GM23338 (cell line): ENCODE measurements at regions not wholly inside any gene's neighbourhood (a gene's known extent, or its start where the extent isn't known, plus 50 kb on each side); places are given as distances from the start of the nearest gene placed in this dataset.

Experiments used
- ATAC-seq: fragments of 200-7000 bp; cut with Tn5 transposase; 3 replicates; pipeline ENCODE4 v1.9.1; 2020
- DNase-seq: peaks from one replicate; pipeline ENCODE4 v3.0.0-alpha.2; 2015; ENCODE audit warnings: low spot score
- H2AFZ ChIP-seq: fragments of 200-600 bp; sonication (generic); 2 replicates; pipeline ENCODE4 v1.8.0; 2016; ENCODE audit warnings: antibody characterized with exemption, mild to moderate bottlenecking, moderate library complexity
- H3F3A ChIP-seq: fragments of 200-600 bp; sonication (generic); replicated peaks from 2 replicates; pipeline ENCODE4 v1.8.0; 2017; ENCODE audit warnings: antibody characterized with exemption, mixed run types, low read depth
- H3K27ac ChIP-seq: fragments of 200-600 bp; sonication (generic); 2 replicates; pipeline ENCODE4 v1.6.1; 2016; ENCODE audit warnings: low read depth
- H3K27me3 ChIP-seq: fragments of 200-600 bp; sonication (generic); 2 replicates; pipeline ENCODE4 v1.8.0; 2016; ENCODE audit warnings: mild to moderate bottlenecking, mixed run types, moderate library complexity; ENCODE audit not compliant: insufficient read depth
- H3K36me3 ChIP-seq: fragments of 200-600 bp; sonication (generic); 2 replicates; pipeline ENCODE4 v1.8.0; 2016; ENCODE audit warnings: mild to moderate bottlenecking; ENCODE audit not compliant: insufficient read depth
- H3K4me1 ChIP-seq: fragments of 200-600 bp; sonication (generic); 2 replicates; pipeline ENCODE4 v1.8.0; 2016; ENCODE audit warnings: mild to moderate bottlenecking, moderate library complexity; ENCODE audit not compliant: insufficient read depth
- H3K4me2 ChIP-seq: fragments of 200-600 bp; sonication (generic); 2 replicates; pipeline ENCODE4 v1.7.1; 2017; ENCODE audit warnings: mixed run types
- H3K4me3 ChIP-seq: fragments of 200-600 bp; sonication (generic); 2 replicates; pipeline ENCODE4 v1.6.1; 2016; ENCODE audit warnings: mixed run types
- H3K79me2 ChIP-seq: fragments of 200-600 bp; sonication (generic); replicated peaks from 2 replicates; pipeline ENCODE4 v1.8.0; 2017; ENCODE audit warnings: mild to moderate bottlenecking; ENCODE audit not compliant: insufficient read depth
- H3K9me2 ChIP-seq: fragments of 200-600 bp; sonication (generic); 2 replicates; pipeline ENCODE4 v1.8.0; 2017; ENCODE audit not compliant: insufficient read depth
- H4K20me1 ChIP-seq: fragments of 200-600 bp; sonication (generic); replicated peaks from 2 replicates; pipeline ENCODE4 v1.8.0; 2017; ENCODE audit warnings: mild to moderate bottlenecking; ENCODE audit not compliant: insufficient read depth
- H3K27ac Mint-ChIP-seq: 2 replicates; pipeline ENCODE4 v1.8.0; 2020; ENCODE audit warnings: inconsistent platforms, mild to moderate bottlenecking, moderate library complexity, mixed read lengths
- H3K27me3 Mint-ChIP-seq: 3 replicates; pipeline ENCODE4 v1.8.0; 2022; ENCODE audit warnings: low read depth, mild to moderate bottlenecking, moderate library complexity, mixed read lengths, inconsistent platforms; ENCODE audit not compliant: insufficient read depth, poor library complexity
- H3K36me3 Mint-ChIP-seq: 3 replicates; pipeline ENCODE4 v1.8.0; 2021; ENCODE audit warnings: low read depth, mild to moderate bottlenecking, inconsistent platforms, moderate library complexity, mixed read lengths
- H3K4me1 Mint-ChIP-seq: 3 replicates; pipeline ENCODE4 v1.8.0; 2020; ENCODE audit warnings: mild to moderate bottlenecking, inconsistent platforms, mixed read lengths
- H3K4me3 Mint-ChIP-seq: 3 replicates; pipeline ENCODE4 v1.8.0; 2021; ENCODE audit warnings: moderate library complexity, mild to moderate bottlenecking, inconsistent platforms, mixed read lengths
- H3K9me3 Mint-ChIP-seq: 3 replicates; pipeline ENCODE4 v1.8.0; 2020; ENCODE audit warnings: moderate library complexity, mild to moderate bottlenecking, inconsistent platforms, mixed read lengths
- CREB1 ChIP-seq: fragments of 250-450 bp; sonication (Bioruptor Pico); IDR thresholded peaks from 2 replicates; pipeline ENCODE4 v1.5.0; 2020; ENCODE audit warnings: low read depth, mild to moderate bottlenecking, moderate library complexity
- CTCF ChIP-seq, 2 experiments: fragments of 200-600 bp in 1 of 2; sonication (generic) in 1 of 2; conservative IDR thresholded peaks; 2 replicates each; pipeline versions ENCODE4 v1.5.1 to v1.6.1; 2016 to 2017; ENCODE audit warnings: antibody characterized with exemption in 2 of 2, low read depth in 2 of 2, mild to moderate bottlenecking in 2 of 2, moderate library complexity in 1 of 2
- ETS1 ChIP-seq: IDR thresholded peaks from 2 replicates; pipeline ENCODE4 v1.6.1; 2016; ENCODE audit warnings: antibody characterized with exemption
- EZH2 ChIP-seq: fragments of 200-600 bp; sonication (generic); IDR thresholded peaks from one replicate; pipeline ENCODE4 v1.8.0; 2017; ENCODE audit warnings: antibody characterized with exemption, mild to moderate bottlenecking, low read depth; ENCODE audit not compliant: unreplicated experiment
- EZH2phosphoT487 ChIP-seq: fragments of 200-600 bp; sonication (generic); IDR thresholded peaks from one replicate; pipeline ENCODE4 v1.8.1; 2018; ENCODE audit warnings: antibody characterized with exemption; ENCODE audit not compliant: unreplicated experiment
- JUNB ChIP-seq: IDR thresholded peaks from one replicate; pipeline ENCODE4 v1.6.1; 2016; ENCODE audit warnings: antibody characterized with exemption; ENCODE audit not compliant: unreplicated experiment
- NANOG ChIP-seq: IDR thresholded peaks from 2 replicates; pipeline ENCODE4 v1.6.1; 2016; ENCODE audit warnings: antibody characterized with exemption, borderline replicate concordance
- POLR2AphosphoS5 ChIP-seq: IDR thresholded peaks from 2 replicates; pipeline ENCODE4 v1.6.1; 2016; ENCODE audit warnings: antibody characterized with exemption, low read depth
- REST ChIP-seq: IDR thresholded peaks from one replicate; pipeline ENCODE4 v1.6.1; 2018; ENCODE audit warnings: antibody characterized with exemption; ENCODE audit not compliant: unreplicated experiment
- STAT1 ChIP-seq: IDR thresholded peaks from one replicate; pipeline ENCODE4 v1.6.1; 2016; ENCODE audit warnings: antibody characterized with exemption; ENCODE audit not compliant: unreplicated experiment
- ZNF114 ChIP-seq: fragments of 250-450 bp; sonication (Bioruptor Pico); IDR thresholded peaks from 2 replicates; pipeline ENCODE4 v1.5.0; 2020; ENCODE audit warnings: mild to moderate bottlenecking, moderate library complexity
- ZNF331 ChIP-seq: fragments of 250-450 bp; sonication (Bioruptor Pico); IDR thresholded peaks from 2 replicates; pipeline ENCODE4 v1.5.0; 2020; ENCODE audit warnings: low read depth, mild to moderate bottlenecking, moderate library complexity
- ZNF462 ChIP-seq: fragments of 250-450 bp; sonication (Bioruptor Pico); IDR thresholded peaks from 2 replicates; pipeline ENCODE4 v1.5.0; 2020; ENCODE audit warnings: mild to moderate bottlenecking, moderate library complexity

- Histone ChIP-seq H3K4me1 (no peaks in the 10 kb centered on the region), H3K4me3 (no peak overlapping the region), H3K36me3 (no peaks in the 10 kb centered on the region), H4K20me1 (no peaks in the 10 kb centered on the region), H3K4me2 (no peak overlapping the region), H3K79me2 (no peaks in the 10 kb centered on the region), H2AFZ (no peak overlapping the region), H3F3A (no peaks in the 10 kb centered on the region), H3K27ac (no peak overlapping the region), H3K9me2 (no peaks in the 10 kb centered on the region), H3K27me3 (no peaks in the 10 kb centered on the region)
- Mint-ChIP-seq H3K4me3 (no peak overlapping the region), H3K4me1 (peaks cover 5% of the 10 kb centered on the region), H3K27me3 (peaks cover 2% of the 10 kb centered on the region), H3K27ac (no peak overlapping the region), H3K9me3 (no peaks in the 10 kb centered on the region), H3K36me3 (no peaks in the 10 kb centered on the region; the same call in 2 of the 3 replicates)
- TF ChIP-seq EZH2: no peak
- TF ChIP-seq ETS1: no peak
- no peak for TF ChIP-seq ZNF114 (CRISPR knock-in tag)
- no peak for TF ChIP-seq ZNF462 (CRISPR knock-in tag)
- TF ChIP-seq STAT1: no peak
- no peak for TF ChIP-seq ZNF331 (CRISPR knock-in tag)
- no peak for TF ChIP-seq JUNB
- no peak for TF ChIP-seq NANOG
- no peak for TF ChIP-seq EZH2phosphoT487
- TF ChIP-seq REST: no peak
- TF ChIP-seq CTCF (conservative IDR thresholded peaks at IDR 0.05; ENCODE audit: low read depth in 2 of 2): no peak
- TF ChIP-seq CREB1: no peak
- no peak for TF ChIP-seq POLR2AphosphoS5
- ATAC-seq (no peak), DNase-seq (no peak)
Measured at GRCh38 chr18:46366201-46366600, 262.0 kb downstream of the HAUS1 start.
